GM21447 (cell line): ENCODE measurements at regions not wholly inside any gene's neighbourhood (a gene's known extent, or its start where the extent isn't known, plus 50 kb on each side); places are given as distances from the start of the nearest gene placed in this dataset.

Experiments
- ATAC-seq: cut with Tn5 transposase; IDR thresholded peaks from one replicate; pipeline ENCODE4 v1.9.1; 2021; ENCODE audit not compliant: unreplicated experiment

DNA sequence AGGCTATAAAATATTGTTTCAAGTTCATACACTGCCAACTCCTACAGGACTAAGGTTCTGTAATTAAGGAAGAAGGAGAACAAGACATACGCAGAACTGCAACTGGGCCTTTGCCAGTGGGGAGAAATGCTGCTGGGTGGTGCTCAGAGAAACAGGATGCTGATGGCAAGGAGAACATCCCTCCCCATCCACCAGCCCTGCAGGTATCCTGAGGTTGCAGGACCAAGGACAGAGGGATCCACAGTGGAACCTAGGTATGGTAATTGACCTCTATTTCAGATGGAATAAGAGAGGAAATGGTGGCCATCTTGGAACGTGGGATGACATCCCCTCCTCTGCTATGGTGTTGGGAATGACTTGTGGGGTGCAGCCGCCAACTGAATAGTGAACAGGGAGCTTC is 206.3 kb upstream of the S1PR3 start:
- ATAC-seq, result no peak

DNA sequence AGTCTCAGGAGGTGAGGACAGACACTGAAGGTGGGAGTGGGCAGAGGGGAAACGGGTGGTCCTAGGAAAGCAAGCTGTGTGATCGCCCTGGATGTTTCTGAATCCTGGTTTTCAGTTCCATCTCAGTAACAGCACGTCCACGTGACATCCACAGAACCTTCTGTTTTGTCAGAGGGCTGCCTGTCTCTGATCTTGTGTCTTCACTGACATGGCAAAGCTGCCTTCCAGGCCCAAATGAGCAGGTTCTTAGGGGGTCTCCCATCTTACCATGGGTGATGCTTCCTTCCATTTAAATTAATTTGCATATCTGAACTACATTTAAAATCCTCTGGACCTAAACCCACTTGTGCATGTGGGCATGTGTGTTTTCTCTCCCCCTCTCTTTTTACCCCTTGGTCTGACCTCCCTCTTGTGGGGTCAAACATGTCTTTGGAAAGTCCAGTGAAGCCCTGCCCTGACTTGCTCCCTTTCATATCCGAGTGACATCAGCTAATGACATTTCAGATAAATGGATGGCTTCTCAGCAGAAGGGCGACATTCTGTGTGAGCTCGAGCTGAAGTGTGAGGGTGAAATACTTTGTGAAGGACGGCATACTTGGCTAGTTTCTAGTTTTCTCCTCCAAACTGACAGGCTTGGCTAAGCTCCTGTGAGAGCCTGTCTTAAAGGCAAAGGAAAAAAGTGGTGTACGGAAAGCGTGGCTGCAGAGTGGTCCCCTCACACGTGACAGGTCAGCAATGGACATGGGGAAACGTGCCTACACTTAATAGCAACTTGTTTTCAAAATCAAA is 204.8 kb upstream of the S1PR3 start:
- ATAC-seq, result no peak

DNA sequence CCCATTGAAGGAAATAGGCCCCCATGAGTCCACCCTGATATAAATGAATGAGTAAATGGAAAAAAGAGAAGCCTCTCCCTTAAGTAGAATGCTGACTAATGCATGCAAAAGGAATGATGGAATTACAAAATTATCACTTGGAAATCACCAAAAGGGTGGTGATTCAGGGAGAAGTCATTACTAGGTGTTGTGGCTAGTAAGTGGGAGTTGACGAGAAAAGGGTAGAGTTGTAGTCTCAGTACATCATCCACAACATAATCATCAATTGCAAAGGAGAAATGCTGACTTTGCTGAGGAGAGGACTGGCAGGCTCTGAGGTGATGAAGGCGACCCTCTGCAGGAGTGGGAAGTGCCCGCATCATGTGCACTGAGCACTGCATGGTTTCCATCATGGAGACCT is 201.5 kb upstream of the S1PR3 start:
- no peak for ATAC-seq

DNA sequence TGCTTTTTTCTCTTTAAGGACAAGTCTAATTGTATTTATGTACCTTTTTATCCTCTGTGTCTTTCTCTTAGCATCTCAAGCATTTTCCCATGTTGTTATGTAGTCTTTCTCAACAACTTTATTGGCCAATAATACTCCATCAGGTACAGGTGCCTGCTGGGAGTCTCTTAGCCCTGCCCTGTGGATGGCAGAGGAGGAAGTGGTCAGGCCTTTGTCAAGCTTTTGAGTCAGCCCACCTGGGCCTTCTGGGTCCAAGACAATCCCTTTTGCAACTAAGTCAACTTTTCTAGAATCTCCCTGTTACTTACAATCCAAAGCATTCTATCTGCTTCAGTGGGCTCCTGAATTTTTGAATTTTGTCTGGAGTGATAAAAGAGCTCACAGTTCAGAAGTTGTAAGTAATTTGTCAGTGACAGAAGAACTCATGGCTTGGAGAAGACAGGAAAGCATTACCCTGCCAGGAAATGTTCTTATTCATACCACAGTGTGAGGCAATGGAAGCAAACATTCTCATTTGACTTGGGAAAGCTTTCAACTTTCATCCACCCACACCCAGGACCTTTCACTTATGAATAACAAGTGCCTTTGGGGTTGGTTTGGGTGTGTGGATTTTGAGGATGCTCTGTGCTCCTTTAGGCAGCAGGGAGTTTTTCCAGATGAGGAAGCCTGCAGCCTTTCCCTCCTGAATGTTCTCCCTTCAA is 200.0 kb upstream of the S1PR3 start:
- no peak for ATAC-seq

DNA sequence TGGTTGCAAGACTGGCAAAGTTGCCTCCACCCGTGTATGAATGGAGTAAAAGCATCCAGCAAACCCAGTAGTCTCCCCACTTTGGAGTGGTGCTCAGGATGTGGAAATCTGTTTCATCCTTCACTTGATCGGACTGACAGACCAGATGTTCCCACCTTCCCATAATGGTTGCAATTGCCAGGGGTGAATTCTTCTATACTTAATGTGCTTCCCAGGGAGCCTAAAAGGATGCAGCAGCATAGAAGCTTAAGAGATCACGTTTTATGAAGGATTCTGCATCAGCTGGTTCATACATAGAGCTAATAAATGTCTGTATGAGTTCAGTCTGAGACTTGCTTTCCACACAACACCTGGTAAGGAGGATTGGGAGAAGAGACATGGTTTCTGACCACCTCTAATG is 198.8 kb upstream of the S1PR3 start:
- no peak for ATAC-seq

DNA sequence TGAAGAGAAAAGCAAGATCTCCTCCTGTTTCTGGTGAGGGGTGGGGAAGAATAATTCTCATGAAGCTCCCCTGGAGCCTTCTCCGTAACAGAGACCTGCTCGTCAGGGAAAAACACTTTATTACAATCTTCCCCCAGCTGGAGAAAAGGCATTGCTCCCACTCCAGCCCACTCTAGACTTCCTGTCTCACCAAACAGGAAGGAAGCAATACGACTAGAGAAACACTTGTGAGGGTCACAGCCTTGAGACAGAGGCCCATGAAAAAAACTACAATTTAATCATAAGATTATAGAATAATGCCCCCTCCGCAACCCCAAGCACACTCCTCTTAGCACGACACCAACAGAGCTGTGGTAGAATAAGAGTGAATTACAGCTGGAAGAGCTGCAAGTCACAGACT is 197.2 kb upstream of the S1PR3 start:
- ATAC-seq, result no peak

DNA sequence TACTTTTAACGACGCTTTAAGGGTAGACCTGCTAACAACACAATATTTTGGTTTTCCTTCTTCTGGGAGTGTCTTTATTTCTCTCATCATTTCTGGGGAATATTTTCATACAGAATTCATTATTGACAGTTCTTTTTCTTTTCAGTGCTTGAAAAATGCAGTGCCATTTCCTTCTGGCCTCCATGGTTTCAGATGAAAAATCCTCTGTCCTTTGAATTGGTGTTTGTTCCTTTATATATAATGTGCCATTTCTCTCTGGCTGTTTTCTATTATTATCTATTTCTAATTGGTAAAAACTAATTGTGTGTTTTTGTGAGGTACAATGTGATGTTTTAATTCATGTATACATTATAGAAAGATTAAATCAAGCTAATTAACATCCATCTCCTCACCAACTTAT is 194.3 kb upstream of the S1PR3 start:
- ATAC-seq, result no peak

DNA sequence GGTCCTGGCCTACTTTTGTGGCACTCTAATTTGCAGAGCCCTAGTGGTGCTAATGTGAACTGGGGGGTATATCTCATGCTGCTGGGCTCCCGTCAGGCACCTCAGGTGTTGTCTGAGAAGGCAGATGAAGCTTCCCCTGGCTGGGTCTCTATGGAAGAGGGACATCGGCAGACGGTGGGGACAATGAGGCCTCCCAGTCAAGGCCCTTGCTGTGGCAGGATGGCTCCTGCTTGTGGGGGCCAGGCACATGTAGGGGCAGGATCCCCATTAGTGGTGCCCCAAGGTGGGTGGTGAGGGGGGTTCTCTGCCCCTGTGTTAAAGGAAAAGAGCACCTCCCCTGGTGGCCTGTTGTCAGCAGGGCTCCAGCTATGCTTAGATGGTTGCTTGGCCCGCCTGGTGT is 192.8 kb upstream of the S1PR3 start:
- ATAC-seq, result no peak

DNA sequence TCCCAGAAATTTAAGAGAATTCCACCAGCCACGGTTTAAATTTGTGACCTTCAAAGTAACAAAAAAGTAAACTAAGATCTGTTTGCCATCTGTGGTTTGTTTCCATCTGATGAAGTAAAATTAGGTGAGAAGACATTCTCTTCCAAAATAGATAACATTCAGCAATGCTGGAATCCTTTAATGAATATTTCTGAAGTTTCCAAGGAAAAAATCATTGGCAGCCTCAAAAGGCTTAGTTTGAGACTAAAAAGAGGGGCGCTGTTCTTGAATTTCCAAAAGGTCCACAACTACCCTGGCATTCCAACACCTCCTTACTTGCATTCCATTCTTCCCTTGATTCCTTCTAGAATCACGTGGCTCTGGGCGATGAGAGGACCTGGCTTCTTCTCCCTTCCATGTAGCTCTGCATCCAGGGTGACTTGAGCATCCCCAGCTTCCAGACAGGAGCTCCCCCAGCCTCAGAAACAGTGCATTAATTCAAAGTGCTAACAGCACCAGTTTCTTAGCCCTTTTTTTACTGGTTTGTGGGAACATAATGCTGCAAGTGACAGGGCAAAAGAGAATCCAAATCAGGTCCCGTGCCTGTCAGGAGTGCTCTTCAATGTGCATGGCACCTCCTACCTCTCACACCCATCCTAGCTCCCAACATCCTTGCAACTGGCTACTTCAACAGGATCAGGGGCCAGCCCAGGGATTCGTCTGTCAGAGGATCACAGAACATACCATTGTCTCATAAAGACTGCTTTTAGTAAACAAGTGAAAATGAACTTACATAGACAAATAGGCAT is 191.5 kb upstream of the S1PR3 start:
- no peak for ATAC-seq

DNA sequence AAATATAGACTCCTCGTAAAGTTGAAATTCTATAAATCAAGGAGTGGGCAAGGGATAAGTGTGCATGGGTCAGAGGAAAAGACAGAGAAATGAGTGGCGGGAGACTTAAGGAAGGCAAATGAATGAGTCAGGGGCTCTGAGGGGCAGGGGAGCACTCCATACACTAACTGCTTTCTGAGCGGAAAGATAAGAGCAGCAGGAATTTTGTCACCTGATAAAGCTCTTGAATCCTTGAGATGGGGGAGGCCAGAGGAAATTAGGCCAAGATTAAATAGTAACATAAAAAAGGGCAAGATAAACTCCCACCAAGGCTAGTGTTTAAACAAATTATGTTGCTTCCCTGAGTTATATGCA is 191.0 kb upstream of the S1PR3 start:
- no peak for ATAC-seq

DNA sequence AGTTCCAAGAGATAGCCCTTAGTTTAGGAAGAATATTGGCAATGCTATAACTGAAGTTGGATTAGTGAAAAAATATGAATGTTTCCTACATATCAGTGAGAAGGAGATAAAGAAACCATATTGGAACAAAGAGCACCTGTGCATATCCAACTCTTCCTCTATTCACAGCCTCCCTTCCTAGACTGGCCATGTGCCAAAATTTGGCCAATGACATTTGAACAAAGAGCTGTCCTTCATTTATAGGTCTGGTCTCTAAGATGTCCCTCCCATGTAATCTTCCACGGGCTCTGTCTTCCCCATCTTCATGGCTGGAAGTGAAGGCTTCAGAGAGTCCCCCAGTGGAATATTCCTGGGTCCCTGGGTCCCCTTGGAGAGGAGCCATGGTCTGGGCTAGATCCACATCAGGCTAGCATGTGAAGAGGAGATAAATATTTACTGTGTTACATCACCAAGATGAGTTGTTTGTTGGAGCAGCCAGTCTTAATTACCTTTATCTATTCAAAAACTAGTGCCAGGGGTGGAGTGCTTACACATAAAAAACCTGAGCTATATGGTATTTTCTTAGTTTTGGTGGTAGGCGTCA is 190.0 kb upstream of the S1PR3 start:
- ATAC-seq, result no peak

DNA sequence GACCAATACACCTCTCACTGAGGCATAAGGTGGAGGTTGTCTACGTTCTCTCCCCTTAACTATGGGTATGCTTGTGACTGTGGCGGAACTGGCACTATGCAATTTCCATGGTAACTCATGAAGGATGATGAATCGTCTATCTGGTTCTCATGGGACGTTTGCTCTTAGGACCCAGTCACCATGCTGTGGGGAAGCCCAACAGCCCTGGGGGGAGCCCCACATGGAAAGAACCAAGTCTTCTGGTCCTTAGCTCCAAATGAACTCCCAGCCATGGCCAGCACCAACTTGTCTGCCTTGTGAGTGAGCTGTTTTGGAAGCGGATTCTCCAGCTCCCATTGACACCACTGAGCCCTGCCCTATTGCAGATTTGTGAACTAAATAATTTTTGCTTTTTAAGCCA is 188.7 kb upstream of the S1PR3 start:
- ATAC-seq, result no peak

DNA sequence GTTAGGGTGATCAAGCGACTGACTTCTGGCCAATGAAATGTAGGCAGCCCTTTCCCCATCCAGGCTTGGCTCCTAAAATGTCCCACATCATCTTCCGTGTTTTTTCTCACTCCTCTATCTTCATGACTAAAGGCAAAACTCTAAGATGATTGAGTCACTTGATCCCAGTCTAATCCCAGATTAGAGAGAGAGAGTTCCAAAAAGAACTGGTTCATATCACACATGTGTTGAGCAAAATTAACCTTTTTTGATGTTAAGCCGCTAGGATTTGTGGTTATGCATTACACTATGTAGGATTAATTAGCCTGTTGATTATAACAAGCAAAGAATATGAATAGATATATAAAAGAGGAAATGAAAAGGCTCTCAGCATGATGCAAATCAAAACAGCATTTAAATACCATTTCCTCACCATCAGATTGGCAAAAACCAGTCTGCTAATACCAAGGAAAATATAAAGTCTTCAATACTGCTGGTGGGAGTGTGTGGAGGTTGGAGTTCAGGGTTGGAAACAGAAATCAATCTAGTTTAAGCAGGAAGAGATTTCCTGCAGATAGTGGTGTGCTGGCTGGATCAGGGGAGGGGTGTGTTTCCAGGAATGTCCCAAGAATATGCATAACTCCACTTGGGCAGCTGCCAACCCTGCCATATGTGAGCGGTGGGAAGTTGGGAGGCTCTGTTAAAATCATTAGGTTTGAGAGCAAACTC is 187.6 kb upstream of the S1PR3 start:
- no peak for ATAC-seq

DNA sequence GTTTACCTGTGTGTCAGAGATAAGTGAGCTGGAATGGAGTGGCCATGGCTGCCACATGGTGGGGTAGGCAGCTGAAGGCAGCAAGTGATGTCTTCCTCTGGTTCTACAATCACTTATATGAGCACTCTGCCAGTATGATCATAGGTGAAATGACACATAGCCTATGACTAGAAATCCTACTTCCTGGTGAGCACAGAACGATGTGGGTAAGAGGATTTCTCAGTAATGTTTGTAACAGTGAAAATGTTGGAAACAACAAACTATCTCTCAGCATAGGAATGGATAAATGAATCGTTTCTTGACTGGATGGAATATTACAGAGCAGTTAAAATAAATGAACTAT is 187.0 kb upstream of the S1PR3 start:
- ATAC-seq, result no peak

DNA sequence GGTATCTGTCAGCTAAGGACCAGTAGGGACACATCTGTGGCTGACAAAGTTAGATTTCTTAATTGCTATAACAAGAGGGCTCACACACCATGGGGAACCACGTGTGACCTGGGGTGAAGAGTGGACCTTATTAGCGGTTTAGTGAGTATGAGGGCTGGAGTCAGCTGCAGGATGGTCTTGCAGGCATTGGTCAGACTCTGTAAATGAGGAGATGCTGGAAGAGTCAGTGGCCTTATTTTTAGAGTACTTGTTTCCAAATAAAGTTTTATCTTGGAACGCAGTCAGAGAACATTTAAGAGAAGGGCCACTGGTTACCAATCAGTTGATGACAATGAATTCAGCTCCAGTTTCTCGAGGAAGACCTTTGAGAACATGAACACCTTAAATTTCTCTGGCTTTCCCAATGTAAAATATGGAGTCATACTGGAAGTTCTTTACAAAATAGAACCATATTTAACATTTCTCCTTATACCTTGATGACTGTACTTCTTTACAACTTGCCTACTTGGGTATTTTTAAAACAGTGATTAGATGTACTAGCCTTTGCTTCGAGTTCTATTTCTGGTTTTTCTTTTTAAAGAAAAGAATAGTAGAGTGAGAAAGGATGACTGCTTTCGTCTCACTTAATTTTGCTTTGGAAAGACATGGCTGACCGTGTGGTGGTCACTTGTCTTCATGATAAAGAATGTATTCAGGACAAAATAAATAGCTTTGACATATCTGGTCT is 185.9 kb upstream of the S1PR3 start:
- no peak for ATAC-seq

DNA sequence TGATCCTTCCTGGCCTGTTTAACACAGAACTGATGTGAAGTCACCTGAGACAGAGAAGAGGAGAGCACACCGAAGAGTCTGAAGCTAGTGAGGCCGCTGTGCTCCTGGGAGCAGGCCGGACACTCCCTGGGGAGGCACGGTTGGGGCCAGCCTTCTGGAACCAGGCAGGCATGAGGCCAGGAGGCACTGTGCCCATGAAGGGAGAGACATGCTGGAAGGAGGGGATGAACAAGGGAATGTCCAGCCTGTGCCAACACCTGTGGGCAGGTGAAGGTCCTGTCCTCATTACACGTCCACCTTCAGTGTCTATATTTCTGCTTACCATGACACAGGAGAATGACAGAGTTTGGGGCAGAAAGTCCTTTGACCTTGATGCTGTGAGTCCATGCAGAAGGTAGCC is 183.8 kb upstream of the S1PR3 start:
- no peak for ATAC-seq

DNA sequence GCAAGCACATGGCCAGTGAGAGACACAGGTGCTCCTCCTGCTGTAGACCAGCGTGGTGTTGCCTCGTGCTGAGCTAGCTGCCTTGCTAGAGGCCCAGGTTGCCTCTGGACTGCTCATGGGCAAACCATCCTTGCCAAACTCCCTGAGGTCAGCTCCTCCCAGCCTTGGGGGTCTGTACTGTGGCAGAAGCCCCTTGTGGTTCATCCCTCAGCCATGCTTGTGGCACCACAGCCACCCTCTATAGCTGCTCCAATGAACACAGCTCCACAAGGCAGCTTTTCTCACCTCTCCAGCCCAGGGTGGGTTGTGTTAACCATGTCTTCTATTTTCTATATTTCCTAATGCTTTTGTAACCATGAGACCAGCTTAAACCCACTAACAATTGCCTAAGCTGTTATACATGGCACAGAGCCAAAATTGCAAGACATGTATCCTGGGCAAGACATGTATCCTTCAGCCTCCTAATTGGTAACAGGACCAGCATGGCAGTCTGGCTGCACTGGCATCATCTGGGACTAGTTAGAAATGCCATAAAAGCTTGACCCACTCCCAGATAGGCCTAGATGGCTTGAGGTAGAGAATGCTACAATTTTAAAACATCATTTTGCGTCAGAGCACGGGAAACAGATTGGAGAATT is 183.1 kb upstream of the S1PR3 start:
- no peak for ATAC-seq

DNA sequence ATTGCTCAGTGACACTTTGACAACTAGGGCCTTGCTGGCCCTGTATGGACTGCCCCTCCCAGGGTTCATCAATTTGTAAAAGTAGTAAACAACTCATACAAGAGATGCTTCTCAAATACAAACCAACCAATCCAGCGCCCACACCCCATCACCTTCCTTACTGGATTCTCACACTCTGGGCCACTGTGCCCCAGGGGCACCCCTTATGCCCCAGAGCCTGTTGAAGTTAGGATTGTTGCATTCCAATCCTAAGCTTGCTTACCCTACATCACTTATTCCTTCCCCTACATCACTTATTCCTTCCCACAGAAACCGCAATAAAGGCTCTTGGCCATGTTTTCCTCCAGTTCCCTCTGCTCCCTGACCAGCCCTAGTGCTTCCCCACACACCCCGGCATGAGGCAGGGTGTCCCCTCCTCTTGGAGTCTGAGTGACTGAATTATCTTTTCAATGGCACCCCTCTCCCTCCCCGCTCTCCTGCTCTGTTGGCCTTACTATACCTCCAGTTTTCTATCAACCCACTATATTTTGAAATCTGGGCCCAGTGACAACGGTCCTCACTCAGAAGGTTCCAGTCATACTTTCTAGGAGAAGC is 182.4 kb upstream of the S1PR3 start:
- no peak for ATAC-seq

DNA sequence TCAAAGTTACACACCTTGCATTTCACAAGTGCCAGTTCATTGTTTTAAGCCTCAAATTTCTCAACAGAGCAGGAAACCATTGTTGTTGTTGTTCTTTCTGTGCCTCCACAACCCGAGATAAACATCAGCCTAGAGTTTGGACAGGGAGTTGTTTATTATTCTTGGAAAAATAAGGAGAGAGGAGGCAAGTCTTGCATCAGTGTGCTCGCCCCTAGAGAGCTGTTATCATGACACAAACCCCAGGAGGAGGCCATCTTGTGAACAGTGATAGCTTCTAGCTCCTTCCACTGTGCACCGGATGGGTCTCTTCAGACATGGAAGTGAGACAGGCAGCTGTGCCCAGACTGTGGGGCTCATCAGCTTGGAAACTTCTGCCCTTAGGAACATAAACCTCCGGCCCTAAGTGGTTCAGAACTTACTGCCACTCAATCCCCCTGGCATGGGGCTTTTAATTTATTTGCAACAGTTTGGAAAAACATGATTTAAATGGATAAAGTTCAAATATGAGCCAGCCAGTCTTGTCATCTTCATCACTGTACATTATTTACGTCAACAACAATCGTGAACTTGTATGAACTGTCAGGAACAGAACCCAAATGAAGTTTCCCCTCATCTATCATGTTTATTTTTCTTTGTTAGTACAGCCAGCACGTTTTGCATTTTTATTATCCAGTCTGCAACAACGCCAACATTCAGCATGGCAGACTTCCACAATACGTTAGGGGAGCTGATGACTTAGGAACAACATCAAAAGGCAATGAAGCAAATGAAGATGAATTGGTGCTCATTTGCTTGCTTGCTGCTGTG is 181.7 kb upstream of the S1PR3 start:
- ATAC-seq, result no peak
